ENCODE measurements at regions not wholly inside any gene's neighbourhood (a gene's known extent, or its start where the extent isn't known, plus 50 kb on each side); places are given as distances from the start of the nearest gene placed in this dataset.
A peak's percentile ranks its signal among the peaks of the same experiment; 100 is the strongest.

GRCh38 chr11:119476666-119477331, 53.8 kb upstream of the THY1 start:
- H3K36me3 ChIP-seq (ENCODE audit: low read depth) = no peaks in the 10 kb centered on the region
- TF ChIP-seq CTCF (IDR thresholded peaks at IDR 0.05) = no peak
- ATAC-seq = no peak
- DNase-seq = no peak
- no peak overlapping the region for H3K4me3 ChIP-seq
- H3K4me1 ChIP-seq (ENCODE audit: low read depth) = no peaks in the 10 kb centered on the region
- H3K9me3 ChIP-seq = no peaks in the 10 kb centered on the region
- intact Hi-C loops (cut with DNase I, micrococcal nuclease) = loop anchor here in 1 of 2 donors (5.0 kb wide), 1 partner anchor 124 kb away; no protein-coding TSS in a partner anchor

GRCh38 chr11:119476038-119476437, 53.1 kb upstream of the THY1 start:
- Histone ChIP-seq H3K4me1 (ENCODE audit: low read depth) (no peaks in the 10 kb centered on the region), H3K9me3 (no peaks in the 10 kb centered on the region), H3K36me3 (ENCODE audit: low read depth) (no peaks in the 10 kb centered on the region), H3K4me3 (no peak overlapping the region)
- TF ChIP-seq CTCF (IDR thresholded peaks at IDR 0.05) = no peak
- no peak for ATAC-seq
- intact Hi-C loops (cut with DNase I, micrococcal nuclease) = loop anchor here in 1 of 2 donors (5.0 kb wide), 1 partner anchor 124 kb away; no protein-coding TSS in a partner anchor
- no peak for DNase-seq

- ATAC-seq (peak; percentile 71), DNase-seq (peak in 1 of 3 donors; percentile 72)
- Histone ChIP-seq H3K4me1 (ENCODE audit: low read depth) (no peaks in the 10 kb centered on the region), H3K4me3 (no peak overlapping the region), H3K36me3 (ENCODE audit: low read depth) (no peaks in the 10 kb centered on the region), H3K9me3 (no peaks in the 10 kb centered on the region)
- TF ChIP-seq CTCF (IDR thresholded peaks at IDR 0.05) = peak; percentile 64
- intact Hi-C loops (cut with DNase I, micrococcal nuclease) = loop anchor here in 1 of 2 donors (5.0 kb wide), 1 partner anchor 123 kb away; no protein-coding TSS in a partner anchor
Measured at GRCh38 chr11:119474682-119475596, 52.0 kb upstream of the THY1 start.

DNA sequence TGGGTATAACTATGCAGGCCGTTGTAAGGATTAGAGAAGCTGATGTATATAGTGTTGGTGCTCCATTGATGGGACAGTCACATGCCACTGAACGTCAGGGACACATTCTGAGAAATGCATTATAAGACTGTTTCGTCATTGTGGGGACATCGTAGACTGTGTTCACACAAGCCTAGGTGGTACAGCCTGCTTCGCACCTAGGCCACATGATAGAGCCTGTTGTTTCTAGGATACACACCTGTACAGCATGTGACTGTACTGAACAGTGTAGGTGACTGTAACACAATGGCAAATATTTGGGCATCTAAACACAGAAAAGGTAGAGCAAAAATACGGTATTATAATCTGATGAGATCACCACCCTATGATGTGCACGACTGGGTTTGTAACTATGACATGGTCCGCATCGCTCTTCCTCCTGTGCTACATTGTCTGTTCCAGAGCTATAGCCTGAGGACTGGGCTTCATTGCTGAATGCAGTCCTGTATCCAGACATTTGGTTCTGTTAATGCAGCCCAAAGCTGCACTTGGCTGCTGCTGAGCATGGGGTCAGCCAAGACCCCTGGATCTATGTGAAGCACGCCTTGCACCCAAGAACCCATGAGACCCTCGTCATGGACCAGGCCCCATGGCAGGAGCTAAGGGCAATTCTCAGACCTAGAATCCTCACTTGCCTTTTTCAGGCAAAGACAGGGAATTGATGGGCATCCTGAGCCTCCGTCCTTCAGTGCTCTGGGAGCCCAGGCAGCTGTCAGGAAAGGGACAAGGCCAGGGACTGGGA, 51.1 kb upstream of the THY1 start:
- intact Hi-C loops (cut with DNase I, micrococcal nuclease) = no loop called here
- no peak for TF ChIP-seq CTCF (IDR thresholded peaks at IDR 0.05)
- Histone ChIP-seq H3K4me1 (ENCODE audit: low read depth) (no peaks in the 10 kb centered on the region), H3K4me3 (no peak overlapping the region), H3K9me3 (no peaks in the 10 kb centered on the region), H3K36me3 (ENCODE audit: low read depth) (no peaks in the 10 kb centered on the region)
- DNase-seq (no peak), ATAC-seq (no peak)

GRCh38 chr11:119473226-119473625, 50.3 kb upstream of the THY1 start:
- Histone ChIP-seq H3K9me3 (no peaks in the 10 kb centered on the region), H3K4me3 (no peak overlapping the region), H3K4me1 (ENCODE audit: low read depth) (no peaks in the 10 kb centered on the region), H3K36me3 (ENCODE audit: low read depth) (no peaks in the 10 kb centered on the region)
- TF ChIP-seq CTCF (IDR thresholded peaks at IDR 0.05) = no peak
- intact Hi-C loops (cut with DNase I, micrococcal nuclease) = no loop called here
- DNase-seq (no peak), ATAC-seq (no peak)

Data from mucosa of descending colon (tissue), 3 donors.